GM18867 (cell line): ENCODE measurements at regions not wholly inside any gene's neighbourhood (a gene's known extent, or its start where the extent isn't known, plus 50 kb on each side); places are given as distances from the start of the nearest gene placed in this dataset.
"Not testable (repeated sequence)": the region's sequence is repeated elsewhere in the genome, so short reads cannot be mapped to it uniquely, and the experiment has no call there.

Experiments used
- ATAC-seq: cut with Tn5 transposase; IDR thresholded peaks from one replicate; pipeline ENCODE4 v1.9.1; 2021; ENCODE audit warnings: mild to moderate bottlenecking, moderate library complexity; ENCODE audit not compliant: unreplicated experiment

DNA sequence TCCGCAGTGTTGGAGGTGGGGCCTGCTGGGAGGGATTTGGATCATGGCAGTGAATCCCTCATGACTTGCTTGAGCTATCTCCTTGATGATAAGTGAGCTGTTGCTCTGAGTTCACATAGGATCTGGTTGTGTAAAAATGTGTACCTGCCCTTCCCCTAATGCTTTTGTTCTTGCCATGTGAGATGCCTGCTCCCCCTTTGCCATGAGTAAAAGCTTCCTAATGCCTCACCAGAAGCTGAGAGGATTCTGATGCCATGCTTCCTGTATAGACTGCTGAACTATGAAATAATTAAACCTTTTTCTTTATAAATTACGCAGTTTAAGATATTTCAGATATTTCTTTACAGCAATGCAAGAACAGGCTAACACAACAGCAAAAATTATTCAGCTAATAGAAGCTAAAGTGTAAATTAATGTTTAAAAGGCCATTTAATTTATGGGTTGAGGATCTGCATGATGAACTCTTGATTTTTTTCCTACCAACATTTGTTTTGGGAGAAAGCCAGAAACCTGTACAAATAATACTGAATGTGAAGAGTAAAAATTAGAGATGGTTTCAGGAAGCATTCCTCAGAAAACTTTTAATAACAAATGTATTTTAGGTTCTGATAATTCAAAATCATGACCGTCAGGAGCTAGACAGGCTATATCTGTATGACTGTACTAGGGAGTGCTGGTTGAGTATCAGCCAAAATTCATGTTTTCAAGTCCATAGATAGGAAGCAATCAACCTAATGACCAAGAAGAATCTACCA is 177.5 kb upstream of the GRIA4 start:
- ATAC-seq = no peak

DNA sequence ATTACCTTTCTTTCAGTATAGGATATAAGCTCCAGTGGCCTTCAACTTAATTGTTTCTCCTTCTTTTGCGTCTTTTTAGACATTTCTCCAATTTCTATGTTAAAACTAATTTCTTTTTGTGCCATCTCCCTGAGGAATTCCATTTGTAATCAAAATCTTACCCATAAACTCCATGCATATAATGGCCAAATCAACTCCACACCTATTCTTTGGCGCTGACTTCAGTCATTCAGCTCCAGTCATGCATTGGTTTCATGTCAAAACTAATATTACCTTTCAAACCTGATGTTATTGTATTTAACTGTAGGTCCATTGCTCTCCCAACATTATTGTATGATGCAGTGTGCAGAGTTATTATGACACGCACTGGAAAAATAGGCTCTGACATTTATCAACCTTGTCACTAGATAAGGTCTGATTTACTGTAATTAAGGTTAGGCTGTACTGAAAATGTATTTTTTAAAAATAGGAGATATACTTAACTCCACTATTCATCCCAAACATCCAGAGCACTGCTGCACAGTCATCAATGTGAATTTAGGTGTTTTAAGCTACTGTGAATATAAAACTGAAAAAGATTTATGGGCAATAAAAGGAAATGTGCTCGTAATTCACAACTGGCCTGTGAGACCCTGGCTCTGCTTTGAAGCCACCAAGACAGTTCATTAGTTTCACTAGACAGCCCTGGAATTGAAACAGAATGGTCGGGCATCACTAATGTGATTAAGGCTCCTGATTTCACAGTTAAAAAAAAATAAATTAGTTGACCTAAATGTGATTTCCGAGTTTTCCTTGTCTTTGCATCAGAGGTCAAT is 180.6 kb upstream of the GRIA4 start:
- ATAC-seq = no peak

GRCh38 chr11:105407101-105407500 is 202.8 kb upstream of the GRIA4 start:
- ATAC-seq = no peak

- no peak for ATAC-seq
Measured at GRCh38 chr11:105401269-105401809, 208.5 kb upstream of the GRIA4 start.

- ATAC-seq = no peak
Measured at GRCh38 chr11:105399511-105399910, 210.4 kb upstream of the GRIA4 start.

DNA sequence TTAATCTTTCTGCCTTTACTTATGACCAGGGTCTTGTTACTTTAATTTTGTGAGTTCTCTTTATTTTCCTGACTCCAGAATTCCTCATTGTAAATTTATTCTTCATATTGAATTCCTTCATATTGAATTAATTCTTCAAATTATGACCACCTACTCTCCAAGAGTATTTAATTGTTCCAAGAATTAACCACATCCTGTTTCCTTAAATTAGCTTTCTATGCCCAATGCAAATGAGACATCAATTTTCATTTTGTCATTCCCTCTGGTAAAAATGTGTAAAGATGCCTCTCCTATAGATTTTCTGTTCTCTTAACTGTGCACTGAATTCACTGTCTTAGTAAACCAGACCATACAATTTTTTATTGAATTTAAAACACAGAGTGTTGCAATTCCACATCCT is 211.2 kb upstream of the GRIA4 start:
- ATAC-seq = no peak

- ATAC-seq = no peak
Measured at GRCh38 chr11:105393326-105393725, 216.5 kb upstream of the GRIA4 start.

- no peak for ATAC-seq
Measured at GRCh38 chr11:105392556-105392955, 217.3 kb upstream of the GRIA4 start.

GRCh38 chr11:105389952-105390351 is 219.9 kb upstream of the GRIA4 start:
- no peak for ATAC-seq

DNA sequence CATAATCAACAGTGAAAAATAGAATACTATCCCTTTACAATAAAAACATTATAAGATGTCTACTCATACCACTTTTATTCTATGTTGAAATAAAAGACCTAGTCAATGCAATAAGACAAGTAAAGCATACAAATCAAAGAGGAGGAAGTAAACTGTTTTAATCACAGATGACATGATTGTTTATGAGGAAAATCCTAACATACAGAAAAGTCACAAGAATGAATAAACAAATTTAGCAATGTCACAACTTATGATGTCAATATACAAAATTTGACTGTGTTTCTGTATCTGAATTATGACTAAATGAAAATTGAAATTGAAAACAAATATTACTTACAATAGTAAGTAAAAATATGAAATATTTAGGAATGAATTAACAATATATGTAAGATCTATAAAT is 221.9 kb upstream of the GRIA4 start:
- ATAC-seq = no peak

DNA sequence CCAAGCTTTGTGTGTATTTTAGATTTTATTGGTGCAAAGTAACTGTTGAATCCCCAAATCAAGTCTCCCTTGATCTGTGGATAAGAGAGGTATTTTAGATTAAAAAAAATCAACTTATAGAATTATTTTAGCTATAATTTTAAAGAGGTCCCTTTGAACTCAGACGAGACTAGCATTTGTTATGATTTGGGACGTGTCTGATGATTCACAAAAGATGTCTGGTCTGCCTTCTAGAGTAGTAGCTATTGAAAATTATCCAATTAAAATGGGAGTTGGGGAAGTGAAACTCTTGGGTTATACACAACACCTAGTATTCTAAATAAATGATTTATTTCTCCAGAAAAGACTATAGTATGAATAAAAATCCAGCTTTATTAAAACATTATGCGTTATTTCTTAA is 227.9 kb upstream of the GRIA4 start:
- ATAC-seq = no peak

DNA sequence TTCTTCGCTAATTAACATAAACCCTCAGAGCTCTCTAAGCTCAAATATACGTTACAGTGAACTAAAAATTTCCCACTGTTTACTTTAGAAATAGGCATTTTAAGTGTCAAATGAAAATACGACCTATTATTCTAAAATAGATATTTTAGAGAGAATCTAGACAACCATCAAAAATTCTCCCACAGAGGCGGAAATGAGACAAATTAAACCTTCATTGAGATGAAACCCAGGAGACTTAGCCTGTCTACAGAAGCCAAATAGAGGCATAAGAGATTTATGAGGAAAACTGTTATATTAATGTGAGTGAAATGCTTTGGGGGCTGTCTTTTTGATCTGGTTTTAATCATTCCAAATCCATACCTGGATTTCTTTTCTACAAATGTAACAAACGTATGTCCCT is 232.0 kb upstream of the GRIA4 start:
- ATAC-seq = no peak

GRCh38 chr11:105372206-105372605 is 232.6 kb upstream of the CARD18 start:
- ATAC-seq = no peak

- no peak for ATAC-seq
Measured at GRCh38 chr11:105371311-105371710, 231.7 kb upstream of the CARD18 start.

- no peak for ATAC-seq
Measured at GRCh38 chr11:105368711-105369110, 229.1 kb upstream of the CARD18 start.

- ATAC-seq = no peak
Measured at GRCh38 chr11:105367129-105367528, 227.6 kb upstream of the CARD18 start.

DNA sequence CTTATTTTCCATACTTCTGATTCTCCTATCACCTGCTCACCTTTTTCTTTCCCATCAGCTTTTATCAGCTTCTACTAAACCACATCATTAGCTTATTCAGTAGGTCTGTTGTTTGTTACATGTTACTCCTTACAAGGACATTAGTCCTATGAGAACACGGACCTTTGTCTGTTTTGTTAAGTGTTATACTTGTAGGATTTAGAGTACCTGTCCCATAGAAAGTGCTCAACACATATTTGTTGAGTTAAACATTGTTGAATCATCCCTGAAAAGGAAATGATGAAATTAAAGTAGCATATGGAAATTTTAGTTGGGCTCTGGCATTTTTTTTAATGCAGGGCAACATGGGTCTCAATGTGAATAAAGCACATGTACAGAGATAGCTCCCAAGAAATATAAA is 222.1 kb upstream of the CARD18 start:
- no peak for ATAC-seq

DNA sequence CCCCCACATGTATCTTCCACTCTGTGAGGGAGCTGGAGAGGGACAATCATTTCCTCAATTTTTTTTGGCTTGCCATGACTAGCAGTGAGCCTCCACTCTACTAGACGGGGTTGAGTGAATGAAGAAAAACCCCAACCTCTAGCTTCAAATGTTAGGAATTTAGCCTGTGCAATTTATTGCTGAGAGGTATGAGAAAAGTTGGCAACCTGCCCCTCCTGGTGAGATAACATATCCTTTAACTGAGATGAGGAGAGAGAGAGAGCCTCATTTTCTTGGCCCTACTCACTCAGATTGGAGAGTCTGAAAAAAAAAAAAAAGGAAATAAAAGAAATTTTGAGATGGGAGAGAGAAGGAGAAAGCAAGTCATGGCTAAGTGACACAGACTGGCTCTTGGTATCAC is 218.2 kb upstream of the CARD18 start:
- no peak for ATAC-seq

- no peak for ATAC-seq
Measured at GRCh38 chr11:105357146-105357545, 217.6 kb upstream of the CARD18 start.

- not testable (repeated sequence) for ATAC-seq
Measured at GRCh38 chr11:105349867-105350266, 210.3 kb upstream of the CARD18 start.

GRCh38 chr11:105344938-105345337 is 205.4 kb upstream of the CARD18 start:
- no peak for ATAC-seq
